Epithelial cell of esophagus (primary cell): ENCODE measurements at regions not wholly inside any gene's neighbourhood (a gene's known extent, or its start where the extent isn't known, plus 50 kb on each side); places are given as distances from the start of the nearest gene placed in this dataset.
A peak's percentile ranks its signal among the peaks of the same experiment; 100 is the strongest.
"Not testable (repeated sequence)": the region's sequence is repeated elsewhere in the genome, so short reads cannot be mapped to it uniquely, and the experiment has no call there.

Experiments
- DNase-seq: peaks from one replicate; pipeline ENCODE4 v3.0.0; 2010; ENCODE audit warnings: low read depth
- H3K4me3 ChIP-seq: 2 replicates; pipeline ENCODE4 v1.5.1; 2011; ENCODE audit warnings: mild to moderate bottlenecking, low read length, control low read depth
- CTCF ChIP-seq: IDR thresholded peaks from 2 replicates; pipeline ENCODE4 v1.5.1; 2011; ENCODE audit warnings: low read depth, mild to moderate bottlenecking, low read length, control low read depth, inconsistent platforms; ENCODE audit not compliant: insufficient read depth; ENCODE audit errors: missing control alignments

GRCh38 chr5:13357929-13358328, 586.6 kb downstream of the DNAH5 start:
- H3K4me3 ChIP-seq = no peak overlapping the region
- no peak for TF ChIP-seq CTCF
- DNase-seq = no peak

GRCh38 chr5:13356226-13356625, 588.3 kb downstream of the DNAH5 start:
- H3K4me3 ChIP-seq = no peak overlapping the region
- no peak for DNase-seq
- TF ChIP-seq CTCF = no peak

GRCh38 chr5:13354611-13355010, 589.9 kb downstream of the DNAH5 start:
- TF ChIP-seq CTCF = no peak

GRCh38 chr5:13350767-13351166, 593.7 kb downstream of the DNAH5 start:
- no peak overlapping the region for H3K4me3 ChIP-seq
- TF ChIP-seq CTCF = no peak
- DNase-seq = no peak

More at GRCh38 chr5:13354611-13355010, 589.9 kb downstream of the DNAH5 start:
- no peak overlapping the region for H3K4me3 ChIP-seq
- DNase-seq = peak; percentile 15

- DNase-seq = peak; percentile 66
- TF ChIP-seq CTCF = no peak
- H3K4me3 ChIP-seq = no peak overlapping the region
Observed at GRCh38 chr5:13348568-13348967, 595.9 kb downstream of the DNAH5 start.

- no peak overlapping the region for H3K4me3 ChIP-seq
- no peak for DNase-seq
- no peak for TF ChIP-seq CTCF
Observed at GRCh38 chr5:13346401-13346800, 598.1 kb downstream of the DNAH5 start.

- peak; percentile 17 for DNase-seq
- no peak overlapping the region for H3K4me3 ChIP-seq
- TF ChIP-seq CTCF = no peak
Observed at GRCh38 chr5:13339093-13339492, 605.4 kb downstream of the DNAH5 start.

- DNase-seq, H3K4me3 ChIP-seq: not testable (repeated sequence)
Observed at GRCh38 chr5:13335026-13335425, 609.5 kb downstream of the DNAH5 start.
